ENCODE measurements at regions not wholly inside any gene's neighbourhood (a gene's known extent, or its start where the extent isn't known, plus 50 kb on each side); places are given as distances from the start of the nearest gene placed in this dataset.
A peak's percentile ranks its signal among the peaks of the same experiment; 100 is the strongest.

DNA sequence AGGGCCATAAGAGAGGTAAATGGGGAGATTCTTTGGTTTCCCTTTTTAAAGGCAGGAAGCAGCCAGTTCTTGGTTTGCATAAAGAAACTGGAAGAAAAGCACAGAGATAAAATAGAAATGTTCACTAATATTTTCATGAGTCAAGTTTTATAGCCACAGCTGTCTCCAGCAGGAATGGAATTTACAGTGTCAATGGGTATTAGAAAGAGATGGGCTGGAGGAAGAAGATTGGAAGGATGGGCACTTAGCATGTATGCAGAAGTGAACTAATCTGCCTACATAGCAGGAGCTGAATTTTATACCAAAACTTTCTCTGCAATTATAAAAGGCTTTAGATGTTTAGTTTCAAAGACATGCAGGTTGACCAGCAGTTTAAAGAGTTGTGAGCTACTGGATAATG is 521.9 kb upstream of the GOLIM4 start:
- Histone ChIP-seq H3K27ac (ENCODE audit: low read depth, low read length) (no peak overlapping the region), H3K4me1 (ENCODE audit: insufficient read depth, low read length) (no peaks in the 10 kb centered on the region), H3K36me3 (ENCODE audit: insufficient read depth, low read length) (no peaks in the 10 kb centered on the region), H3K79me2 (ENCODE audit: insufficient read depth, low read length) (no peaks in the 10 kb centered on the region), H2AFZ (ENCODE audit: low read length) (no peak overlapping the region), H4K20me1 (ENCODE audit: insufficient read depth, low read length) (no peaks in the 10 kb centered on the region), H3K27me3 (ENCODE audit: insufficient read depth, low read length) (no peaks in the 10 kb centered on the region), H3K9me3 (ENCODE audit: low read depth, low read length) (no peaks in the 10 kb centered on the region), H3K4me3 (ENCODE audit: insufficient read depth, low read length) (no peak overlapping the region), H3K4me2 (ENCODE audit: insufficient read depth, low read length) (no peak overlapping the region)
- no peak for DNase-seq (ENCODE audit: insufficient read length, low spot score, missing footprints)
- TF ChIP-seq, protein P1, sequence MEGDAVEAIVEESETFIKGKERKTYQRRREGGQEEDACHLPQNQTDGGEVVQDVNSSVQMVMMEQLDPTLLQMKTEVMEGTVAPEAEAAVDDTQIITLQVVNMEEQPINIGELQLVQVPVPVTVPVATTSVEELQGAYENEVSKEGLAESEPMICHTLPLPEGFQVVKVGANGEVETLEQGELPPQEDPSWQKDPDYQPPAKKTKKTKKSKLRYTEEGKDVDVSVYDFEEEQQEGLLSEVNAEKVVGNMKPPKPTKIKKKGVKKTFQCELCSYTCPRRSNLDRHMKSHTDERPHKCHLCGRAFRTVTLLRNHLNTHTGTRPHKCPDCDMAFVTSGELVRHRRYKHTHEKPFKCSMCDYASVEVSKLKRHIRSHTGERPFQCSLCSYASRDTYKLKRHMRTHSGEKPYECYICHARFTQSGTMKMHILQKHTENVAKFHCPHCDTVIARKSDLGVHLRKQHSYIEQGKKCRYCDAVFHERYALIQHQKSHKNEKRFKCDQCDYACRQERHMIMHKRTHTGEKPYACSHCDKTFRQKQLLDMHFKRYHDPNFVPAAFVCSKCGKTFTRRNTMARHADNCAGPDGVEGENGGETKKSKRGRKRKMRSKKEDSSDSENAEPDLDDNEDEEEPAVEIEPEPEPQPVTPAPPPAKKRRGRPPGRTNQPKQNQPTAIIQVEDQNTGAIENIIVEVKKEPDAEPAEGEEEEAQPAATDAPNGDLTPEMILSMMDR (IDR thresholded peaks at IDR 0.05; ENCODE audit: extremely low read depth, low read depth, low read length): no peak

DNA sequence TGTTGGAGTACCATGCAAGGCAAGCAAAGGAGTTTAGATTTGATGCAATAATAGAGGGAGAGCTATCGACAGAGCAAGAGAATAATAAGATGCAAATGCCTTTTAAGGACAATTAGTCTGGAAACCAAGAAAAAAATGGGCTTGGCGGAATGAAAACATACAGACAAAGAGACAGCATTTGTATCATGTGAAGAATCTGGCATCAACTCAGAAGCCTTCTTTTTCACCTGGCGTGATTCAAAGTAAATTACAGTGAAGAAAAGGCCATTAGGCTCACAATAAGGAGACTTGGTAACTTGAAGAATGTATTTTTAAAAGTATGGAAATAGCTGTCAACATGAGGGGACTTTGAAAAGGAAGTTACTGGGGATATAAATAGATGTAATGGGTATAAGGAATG is 521.2 kb upstream of the GOLIM4 start:
- Histone ChIP-seq H3K27me3 (ENCODE audit: insufficient read depth, low read length) (no peaks in the 10 kb centered on the region), H3K4me3 (ENCODE audit: insufficient read depth, low read length) (no peak overlapping the region), H3K27ac (ENCODE audit: low read depth, low read length) (no peak overlapping the region), H2AFZ (ENCODE audit: low read length) (no peak overlapping the region), H3K9me3 (ENCODE audit: low read depth, low read length) (no peaks in the 10 kb centered on the region), H3K36me3 (ENCODE audit: insufficient read depth, low read length) (no peaks in the 10 kb centered on the region), H4K20me1 (ENCODE audit: insufficient read depth, low read length) (no peaks in the 10 kb centered on the region), H3K4me1 (ENCODE audit: insufficient read depth, low read length) (no peaks in the 10 kb centered on the region), H3K79me2 (ENCODE audit: insufficient read depth, low read length) (no peaks in the 10 kb centered on the region), H3K4me2 (ENCODE audit: insufficient read depth, low read length) (no peak overlapping the region)
- DNase-seq (ENCODE audit: insufficient read length, low spot score, missing footprints): no peak
- TF ChIP-seq, protein P1 (IDR thresholded peaks at IDR 0.05; ENCODE audit: extremely low read depth, low read depth, low read length): no peak

DNA sequence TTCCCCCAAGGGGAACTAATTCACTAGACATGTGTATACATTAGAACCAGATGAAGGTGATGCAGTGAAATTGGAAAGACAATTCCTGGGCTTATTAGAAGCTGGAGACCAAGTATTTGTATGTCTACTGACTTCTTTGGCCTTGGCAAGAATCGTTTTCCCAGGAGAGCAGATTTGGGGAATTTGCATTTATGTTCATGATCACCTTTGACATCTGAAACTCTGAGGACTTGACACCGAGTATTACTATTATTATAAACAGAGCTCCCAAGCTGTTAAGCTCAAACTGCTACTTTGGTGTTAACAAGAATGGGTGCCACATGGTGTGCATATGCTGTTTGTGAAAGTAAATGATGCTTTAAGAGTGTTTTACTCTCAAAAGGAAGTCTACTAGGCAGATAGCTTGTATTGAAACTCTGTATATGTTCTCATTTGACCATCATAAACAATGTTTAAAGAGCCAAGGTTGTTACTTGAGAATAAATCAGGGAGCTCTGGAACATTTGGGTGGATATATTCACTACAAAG is 519.8 kb upstream of the GOLIM4 start:
- Histone ChIP-seq H3K27me3 (ENCODE audit: insufficient read depth, low read length) (no peaks in the 10 kb centered on the region), H3K4me2 (ENCODE audit: insufficient read depth, low read length) (no peak overlapping the region), H3K4me1 (ENCODE audit: insufficient read depth, low read length) (no peaks in the 10 kb centered on the region), H3K9me3 (ENCODE audit: low read depth, low read length) (no peaks in the 10 kb centered on the region), H4K20me1 (ENCODE audit: insufficient read depth, low read length) (no peaks in the 10 kb centered on the region), H3K4me3 (ENCODE audit: insufficient read depth, low read length) (no peak overlapping the region), H2AFZ (ENCODE audit: low read length) (no peak overlapping the region), H3K27ac (ENCODE audit: low read depth, low read length) (no peak overlapping the region), H3K79me2 (ENCODE audit: insufficient read depth, low read length) (no peaks in the 10 kb centered on the region), H3K36me3 (ENCODE audit: insufficient read depth, low read length) (no peaks in the 10 kb centered on the region)
- TF ChIP-seq, protein P1 (IDR thresholded peaks at IDR 0.05; ENCODE audit: extremely low read depth, low read depth, low read length): no peak
- peak; percentile 1 for DNase-seq (ENCODE audit: insufficient read length, low spot score, missing footprints)

DNA sequence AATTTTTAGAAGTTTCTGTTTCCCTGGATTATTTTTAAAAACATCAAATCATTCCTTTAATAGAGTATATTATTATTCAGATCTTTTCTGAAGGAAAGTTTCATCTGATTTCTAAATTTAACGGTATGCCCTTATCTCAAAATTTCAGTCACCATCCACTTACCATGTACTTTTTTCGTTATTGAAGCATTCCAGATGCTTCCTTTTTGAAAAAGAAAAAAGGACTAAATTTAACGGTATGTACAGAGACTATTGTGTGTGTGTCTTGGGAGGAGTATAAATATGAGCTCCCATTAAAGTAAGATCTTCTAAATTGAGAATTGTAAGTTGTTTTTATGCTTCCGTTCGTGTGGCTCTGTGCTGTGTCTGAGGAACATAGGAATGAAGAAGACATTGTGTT is 517.4 kb upstream of the GOLIM4 start:
- Histone ChIP-seq H4K20me1 (ENCODE audit: insufficient read depth, low read length) (no peaks in the 10 kb centered on the region), H3K27me3 (ENCODE audit: insufficient read depth, low read length) (no peaks in the 10 kb centered on the region), H3K36me3 (ENCODE audit: insufficient read depth, low read length) (no peaks in the 10 kb centered on the region), H3K4me3 (ENCODE audit: insufficient read depth, low read length) (no peak overlapping the region), H2AFZ (ENCODE audit: low read length) (no peak overlapping the region), H3K79me2 (ENCODE audit: insufficient read depth, low read length) (no peaks in the 10 kb centered on the region), H3K4me2 (ENCODE audit: insufficient read depth, low read length) (no peak overlapping the region), H3K27ac (ENCODE audit: low read depth, low read length) (no peak overlapping the region), H3K9me3 (ENCODE audit: low read depth, low read length) (no peaks in the 10 kb centered on the region), H3K4me1 (ENCODE audit: insufficient read depth, low read length) (no peaks in the 10 kb centered on the region)
- DNase-seq (ENCODE audit: insufficient read length, low spot score, missing footprints): no peak
- TF ChIP-seq, protein P1 (IDR thresholded peaks at IDR 0.05; ENCODE audit: extremely low read depth, low read depth, low read length): no peak
